ENCODE measurements at regions not wholly inside any gene's neighbourhood (a gene's known extent, or its start where the extent isn't known, plus 50 kb on each side); places are given as distances from the start of the nearest gene placed in this dataset.

DNA sequence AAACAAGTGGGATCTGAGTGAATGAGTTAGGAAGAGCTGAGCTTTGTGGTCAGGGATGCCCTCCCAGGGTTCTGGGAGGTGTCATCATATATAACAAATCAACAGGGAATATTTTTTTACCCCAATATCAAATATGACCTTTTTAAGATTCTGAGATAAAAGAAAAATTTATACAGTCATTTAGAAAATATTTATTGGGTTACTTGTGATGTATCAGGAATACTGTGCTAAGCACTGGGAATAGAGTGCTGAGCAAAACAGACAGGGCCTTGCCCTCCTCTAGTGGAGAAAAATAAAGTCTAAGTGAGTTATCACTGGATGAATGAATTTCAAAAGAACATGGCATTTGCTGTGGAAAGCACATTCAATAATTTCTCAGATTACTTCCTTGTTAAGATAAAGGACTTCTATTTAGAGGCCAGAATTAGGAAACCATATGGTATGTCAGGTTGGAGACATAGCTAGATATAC lies 102.9 kb downstream of the BOD1 start:
- TF ChIP-seq, protein P1, sequence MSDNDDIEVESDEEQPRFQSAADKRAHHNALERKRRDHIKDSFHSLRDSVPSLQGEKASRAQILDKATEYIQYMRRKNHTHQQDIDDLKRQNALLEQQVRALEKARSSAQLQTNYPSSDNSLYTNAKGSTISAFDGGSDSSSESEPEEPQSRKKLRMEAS (CRISPR knock-in tag; IDR thresholded peaks at IDR 0.05): no peak
- TF ChIP-seq, protein P2, sequence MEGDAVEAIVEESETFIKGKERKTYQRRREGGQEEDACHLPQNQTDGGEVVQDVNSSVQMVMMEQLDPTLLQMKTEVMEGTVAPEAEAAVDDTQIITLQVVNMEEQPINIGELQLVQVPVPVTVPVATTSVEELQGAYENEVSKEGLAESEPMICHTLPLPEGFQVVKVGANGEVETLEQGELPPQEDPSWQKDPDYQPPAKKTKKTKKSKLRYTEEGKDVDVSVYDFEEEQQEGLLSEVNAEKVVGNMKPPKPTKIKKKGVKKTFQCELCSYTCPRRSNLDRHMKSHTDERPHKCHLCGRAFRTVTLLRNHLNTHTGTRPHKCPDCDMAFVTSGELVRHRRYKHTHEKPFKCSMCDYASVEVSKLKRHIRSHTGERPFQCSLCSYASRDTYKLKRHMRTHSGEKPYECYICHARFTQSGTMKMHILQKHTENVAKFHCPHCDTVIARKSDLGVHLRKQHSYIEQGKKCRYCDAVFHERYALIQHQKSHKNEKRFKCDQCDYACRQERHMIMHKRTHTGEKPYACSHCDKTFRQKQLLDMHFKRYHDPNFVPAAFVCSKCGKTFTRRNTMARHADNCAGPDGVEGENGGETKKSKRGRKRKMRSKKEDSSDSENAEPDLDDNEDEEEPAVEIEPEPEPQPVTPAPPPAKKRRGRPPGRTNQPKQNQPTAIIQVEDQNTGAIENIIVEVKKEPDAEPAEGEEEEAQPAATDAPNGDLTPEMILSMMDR (IDR thresholded peaks at IDR 0.05): no peak
- TF ChIP-seq, protein P3, sequence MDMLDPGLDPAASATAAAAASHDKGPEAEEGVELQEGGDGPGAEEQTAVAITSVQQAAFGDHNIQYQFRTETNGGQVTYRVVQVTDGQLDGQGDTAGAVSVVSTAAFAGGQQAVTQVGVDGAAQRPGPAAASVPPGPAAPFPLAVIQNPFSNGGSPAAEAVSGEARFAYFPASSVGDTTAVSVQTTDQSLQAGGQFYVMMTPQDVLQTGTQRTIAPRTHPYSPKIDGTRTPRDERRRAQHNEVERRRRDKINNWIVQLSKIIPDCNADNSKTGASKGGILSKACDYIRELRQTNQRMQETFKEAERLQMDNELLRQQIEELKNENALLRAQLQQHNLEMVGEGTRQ (CRISPR knock-in tag; IDR thresholded peaks at IDR 0.05): no peak
- TF ChIP-seq ELF4 (CRISPR knock-in tag; IDR thresholded peaks at IDR 0.05; ENCODE audit: low read depth) (no peak), ZNF263 (CRISPR knock-in tag; IDR thresholded peaks at IDR 0.05; ENCODE audit: low read depth) (no peak)

Data from WTC11 (cell line).